ENCODE measurements at regions not wholly inside any gene's neighbourhood (a gene's known extent, or its start where the extent isn't known, plus 50 kb on each side); places are given as distances from the start of the nearest gene placed in this dataset.

GRCh38 chr11:104588446-104588845, 309.8 kb downstream of the CASP12 start:
- TF ChIP-seq CEBPB (IDR thresholded peaks at IDR 0.05; ENCODE audit: low read depth, low read length) (no peak), RAD21 (IDR thresholded peaks at IDR 0.05; ENCODE audit: low read length) (no peak), USF2 (IDR thresholded peaks at IDR 0.05; ENCODE audit: low read depth, low read length) (no peak), CTCF (conservative IDR thresholded peaks at IDR 0.05; ENCODE audit: low read depth, low read length) (no peak), RCOR1 (IDR thresholded peaks at IDR 0.05; ENCODE audit: insufficient replicate concordance, low read length) (no peak), POLR2A (IDR thresholded peaks at IDR 0.05; ENCODE audit: low read depth, low read length) (no peak), MAFK (IDR thresholded peaks at IDR 0.05; ENCODE audit: low read depth, low read length) (no peak), ELK1 (IDR thresholded peaks at IDR 0.05; ENCODE audit: borderline replicate concordance, low read depth, low read length) (no peak), NFE2L2 (IDR thresholded peaks at IDR 0.05; ENCODE audit: low read depth, low read length) (no peak), FOS (IDR thresholded peaks at IDR 0.05; ENCODE audit: low read depth, low read length) (no peak), MAZ (IDR thresholded peaks at IDR 0.05; ENCODE audit: borderline replicate concordance, low read depth, low read length) (no peak), CHD1 (IDR thresholded peaks at IDR 0.05; ENCODE audit: low read depth, low read length) (no peak), BHLHE40 (IDR thresholded peaks at IDR 0.05; ENCODE audit: low read depth, low read length) (no peak), RFX5 (IDR thresholded peaks at IDR 0.05; ENCODE audit: low read depth, low read length) (no peak), SMC3 (IDR thresholded peaks at IDR 0.05; ENCODE audit: low read depth, low read length) (no peak), MXI1 (IDR thresholded peaks at IDR 0.05; ENCODE audit: borderline replicate concordance, low read depth, low read length) (no peak)
- Histone ChIP-seq H3K4me1 (ENCODE audit: control insufficient read depth, insufficient read depth, low read length) (no peaks in the 10 kb centered on the region), H3K9me3 (ENCODE audit: control insufficient read depth, insufficient read depth, low read length) (no peaks in the 10 kb centered on the region), H3K27ac (ENCODE audit: insufficient read depth, low read length) (no peak overlapping the region), H4K8ac (ENCODE audit: low read depth in 2 of 2, low read length in 2 of 2) (no peak overlapping the region), H2AFZ (replicated peaks; ENCODE audit: low read length, poor library complexity) (no peak overlapping the region), H3K9me1 (ENCODE audit: insufficient read depth, low read length) (no peaks in the 10 kb centered on the region), H3K9ac (ENCODE audit: low read depth, low read length) (no peak overlapping the region), H3K23ac (ENCODE audit: low read depth, low read length) (no peak overlapping the region), H4K91ac (ENCODE audit: insufficient read depth, low read depth, low read length) (no peak overlapping the region), H3K79me1 (ENCODE audit: low read depth in 1 of 2, low read length in 2 of 2) (no peaks in the 10 kb centered on the region), H4K5ac (ENCODE audit: low read depth, low read length) (no peak overlapping the region), H2AK5ac (ENCODE audit: low read depth, low read length) (no peak overlapping the region), H3K4ac (ENCODE audit: low read depth, low read length) (no peak overlapping the region), H2BK15ac (ENCODE audit: low read depth, low read length) (no peak overlapping the region), H3K14ac (replicated peaks; ENCODE audit: low read depth, low read length) (no peak overlapping the region), H2BK20ac (ENCODE audit: low read depth, low read length) (no peak overlapping the region), H3K56ac (ENCODE audit: extremely low read depth, insufficient read depth, low read length) (no peak overlapping the region), H3K36me3 (ENCODE audit: control insufficient read depth, insufficient read depth, low read length) (no peaks in the 10 kb centered on the region), H3K4me3 (ENCODE audit: insufficient read depth, low read depth, low read length) (no peak overlapping the region), H4K20me1 (ENCODE audit: insufficient read depth, low read length) (no peaks in the 10 kb centered on the region), H2BK120ac (ENCODE audit: low read depth, low read length) (no peak overlapping the region), H2BK5ac (ENCODE audit: low read depth, low read length, poor library complexity, severe bottlenecking) (no peak overlapping the region), H3K4me2 (ENCODE audit: low read depth, low read length) (no peak overlapping the region), H2AK9ac (replicated peaks; ENCODE audit: low read depth, low read length, poor library complexity) (no peak overlapping the region), H3K18ac (ENCODE audit: low read depth, low read length) (no peak overlapping the region), H3K27me3 (ENCODE audit: control insufficient read depth, insufficient read depth, low read length) (no peaks in the 10 kb centered on the region)
- intact Hi-C loops (cut with micrococcal nuclease) (no loop called here), dilution Hi-C loops (cut with HindIII; ENCODE audit: low sequenced_read_pairs, unreplicated experiment) (no loop called here), in situ Hi-C loops (cut with MboI; ENCODE audit: low sequenced_read_pairs) (no loop called here)
- ChIA-PET CTCF (interaction anchor here (0.6 kb wide), 1 partner anchor 1269 kb away, joined by 3 read pairs; no protein-coding TSS in a partner anchor), POLR2A (ENCODE audit: unreplicated experiment) (no interaction called here)
- no TSS peak for BruUV-seq (replicated peaks)
- ATAC-seq (ENCODE audit: low read depth) (no peak), DNase-seq (no peak)
- WGBS, 2 experiments (ENCODE audit: extremely low coverage in 2 of 2, insufficient read length in 1 of 2), result no CpG with 5 or more reads among the region's 2 CpGs

Data from IMR-90 (cell line).